Parathyroid adenoma (tissue), 2 donors: ENCODE measurements at regions not wholly inside any gene's neighbourhood (a gene's known extent, or its start where the extent isn't known, plus 50 kb on each side); places are given as distances from the start of the nearest gene placed in this dataset.

Experiments used
- H2AFZ ChIP-seq: fragments of 300-600 bp; sonication (generic); one replicate; pipeline ENCODE4 v1.7.0; 2017; ENCODE audit warnings: antibody characterized with exemption, mild to moderate bottlenecking
- H3K27ac ChIP-seq: fragments of 300-600 bp; sonication (generic); one replicate; pipeline ENCODE4 v1.7.0; 2017
- H3K27me3 ChIP-seq: fragments of 300-600 bp; sonication (generic); one replicate; pipeline ENCODE4 v1.7.0; 2017; ENCODE audit warnings: low read length; ENCODE audit not compliant: control insufficient read depth, insufficient read depth
- H3K36me3 ChIP-seq: fragments of 300-600 bp; sonication (generic); one replicate; pipeline ENCODE4 v1.7.0; 2017; ENCODE audit warnings: low read length; ENCODE audit not compliant: control insufficient read depth, insufficient read depth
- H3K4me1 ChIP-seq: fragments of 300-600 bp; sonication (generic); one replicate; pipeline ENCODE4 v1.7.0; 2017; ENCODE audit warnings: control low read depth
- H3K4me2 ChIP-seq: fragments of 300-600 bp; sonication (generic); one replicate; pipeline ENCODE4 v1.7.0; 2017; ENCODE audit warnings: low read length
- H3K4me3 ChIP-seq: fragments of 300-600 bp; sonication (generic); one replicate; pipeline ENCODE4 v1.7.0; 2017; ENCODE audit warnings: low read depth, low read length
- H3K79me2 ChIP-seq: fragments of 300-600 bp; sonication (generic); one replicate; pipeline ENCODE4 v1.7.0; 2017; ENCODE audit warnings: control low read depth
- H3K9ac ChIP-seq: fragments of 300-600 bp; sonication (generic); one replicate; pipeline ENCODE4 v1.7.0; 2017; ENCODE audit warnings: mild to moderate bottlenecking
- H3K9me3 ChIP-seq: fragments of 300-600 bp; sonication (generic); one replicate; pipeline ENCODE4 v1.7.0; 2017; ENCODE audit warnings: low read length; ENCODE audit not compliant: control insufficient read depth
- CTCF ChIP-seq: fragments of 300-600 bp; sonication (generic); IDR thresholded peaks from one replicate; pipeline ENCODE4 v1.7.0; 2017; ENCODE audit warnings: antibody characterized with exemption, mild to moderate bottlenecking
- donor health status: primary hyperparathyroidism.

- Histone ChIP-seq H3K4me1 (no peaks in the 10 kb centered on the region), H3K4me2 (no peak overlapping the region), H3K9ac (no peak overlapping the region), H3K27ac (no peak overlapping the region), H2AFZ (no peak overlapping the region), H3K27me3 (no peaks in the 10 kb centered on the region), H3K9me3 (no peaks in the 10 kb centered on the region), H3K36me3 (no peaks in the 10 kb centered on the region), H3K4me3 (no peak overlapping the region), H3K79me2 (no peaks in the 10 kb centered on the region)
- no peak for TF ChIP-seq CTCF
Observed at GRCh38 chr2:156909983-156910382, 347.5 kb upstream of the GALNT5 start.

- no peak overlapping the region for H3K9ac ChIP-seq
- no peak for TF ChIP-seq CTCF
- no peak overlapping the region for H3K27ac ChIP-seq
- no peaks in the 10 kb centered on the region for H3K27me3 ChIP-seq
- no peak overlapping the region for H3K4me3 ChIP-seq
- H3K4me2 ChIP-seq = no peak overlapping the region
- no peak overlapping the region for H2AFZ ChIP-seq
- H3K4me1 ChIP-seq = no peaks in the 10 kb centered on the region
- no peaks in the 10 kb centered on the region for H3K36me3 ChIP-seq
- no peaks in the 10 kb centered on the region for H3K79me2 ChIP-seq
- H3K9me3 ChIP-seq = no peaks in the 10 kb centered on the region
Observed at GRCh38 chr2:156915332-156915731, 342.2 kb upstream of the GALNT5 start.

GRCh38 chr2:156918410-156918809, 339.1 kb upstream of the GALNT5 start:
- Histone ChIP-seq H2AFZ (no peak overlapping the region), H3K9ac (no peak overlapping the region), H3K79me2 (no peaks in the 10 kb centered on the region), H3K4me3 (no peak overlapping the region), H3K36me3 (no peaks in the 10 kb centered on the region), H3K4me2 (no peak overlapping the region), H3K4me1 (no peaks in the 10 kb centered on the region), H3K9me3 (no peaks in the 10 kb centered on the region), H3K27me3 (no peaks in the 10 kb centered on the region), H3K27ac (no peak overlapping the region)
- TF ChIP-seq CTCF = no peak

GRCh38 chr2:156930423-156930822, 327.1 kb upstream of the GALNT5 start:
- no peak for TF ChIP-seq CTCF
- Histone ChIP-seq H3K27ac (no peak overlapping the region), H3K9me3 (no peaks in the 10 kb centered on the region), H2AFZ (no peak overlapping the region), H3K9ac (no peak overlapping the region), H3K27me3 (no peaks in the 10 kb centered on the region), H3K36me3 (no peaks in the 10 kb centered on the region), H3K4me1 (peaks cover 2% of the 10 kb centered on the region), H3K4me2 (no peak overlapping the region), H3K79me2 (no peaks in the 10 kb centered on the region), H3K4me3 (no peak overlapping the region)

- H3K36me3 ChIP-seq = no peaks in the 10 kb centered on the region
- H3K79me2 ChIP-seq = no peaks in the 10 kb centered on the region
- H3K9ac ChIP-seq = no peak overlapping the region
- H3K9me3 ChIP-seq = no peaks in the 10 kb centered on the region
- H3K27me3 ChIP-seq = no peaks in the 10 kb centered on the region
- H3K4me1 ChIP-seq = peaks cover 2% of the 10 kb centered on the region
- TF ChIP-seq CTCF = no peak
- no peak overlapping the region for H3K4me2 ChIP-seq
- no peak overlapping the region for H3K27ac ChIP-seq
- H2AFZ ChIP-seq = peak overlapping the region; percentile 56
- no peak overlapping the region for H3K4me3 ChIP-seq
Observed at GRCh38 chr2:156933645-156934225, 323.8 kb upstream of the GALNT5 start.
